Stimulated activated CD4-positive, alpha-beta T cell treated with anti-CD3 and anti-CD28 coated beads, TNF-alpha, amount 100 ng/mL, for 48 hours (primary cell): ENCODE measurements at regions not wholly inside any gene's neighbourhood (a gene's known extent, or its start where the extent isn't known, plus 50 kb on each side); places are given as distances from the start of the nearest gene placed in this dataset.
A peak's percentile ranks its signal among the peaks of the same experiment; 100 is the strongest.
"Not testable (repeated sequence)": the region's sequence is repeated elsewhere in the genome, so short reads cannot be mapped to it uniquely, and the experiment has no call there.

Source experiments
- DNase-seq, 3 donors: peaks; one replicate each; pipeline ENCODE4 v3.0.0-alpha.2; 2020; ENCODE audit warnings: low read depth in 3 of 3

GRCh38 chr15:22200417-22200816 is 120.1 kb downstream of the OR4M2 start:
- not testable (repeated sequence) for DNase-seq

- DNase-seq, result peak in 1 of 3 donors; percentile 26
These were observed 121.8 kb downstream of the OR4M2 start for GRCh38 chr15:22201993-22202659.

GRCh38 chr15:22203208-22203607 is 122.9 kb downstream of the OR4M2 start:
- not testable (repeated sequence) for DNase-seq

- not testable (repeated sequence) for DNase-seq
These were observed 128.8 kb downstream of the OR4M2 start for GRCh38 chr15:22209086-22209485.

GRCh38 chr15:22222596-22222995 is 142.3 kb downstream of the OR4M2 start:
- DNase-seq, result not testable (repeated sequence)

GRCh38 chr15:22224241-22224671 is 143.9 kb downstream of the OR4M2 start:
- DNase-seq, result no peak

- not testable (repeated sequence) for DNase-seq
These were observed 144.6 kb downstream of the OR4M2 start for GRCh38 chr15:22224961-22225360.

GRCh38 chr15:22226034-22226790 is 145.9 kb downstream of the OR4M2 start:
- no peak for DNase-seq

GRCh38 chr15:22227411-22228100 is 147.2 kb downstream of the OR4M2 start:
- no peak for DNase-seq

GRCh38 chr15:22228101-22228762 is 147.9 kb downstream of the OR4M2 start:
- no peak for DNase-seq

GRCh38 chr15:22229990-22230819 is 149.9 kb downstream of the OR4M2 start:
- no peak for DNase-seq

- no peak for DNase-seq
These were observed 151.3 kb downstream of the OR4M2 start for GRCh38 chr15:22231603-22232002.

- no peak for DNase-seq
These were observed 152.3 kb downstream of the OR4M2 start for GRCh38 chr15:22232675-22233074.

- not testable (repeated sequence) for DNase-seq
These were observed 155.1 kb downstream of the OR4M2 start for GRCh38 chr15:22235261-22235930.

GRCh38 chr15:22236469-22236868 is 156.1 kb downstream of the OR4M2 start:
- no peak for DNase-seq

GRCh38 chr15:22237891-22238275 is 157.6 kb downstream of the OR4M2 start:
- no peak for DNase-seq

GRCh38 chr15:22238276-22238958 is 158.1 kb downstream of the OR4M2 start:
- DNase-seq, result not testable (repeated sequence)

GRCh38 chr15:22238959-22239805 is 158.9 kb downstream of the OR4M2 start:
- DNase-seq, result not testable (repeated sequence)

GRCh38 chr15:22239806-22240180 is 159.5 kb downstream of the OR4M2 start:
- no peak for DNase-seq
